ENCODE measurements at regions not wholly inside any gene's neighbourhood (a gene's known extent, or its start where the extent isn't known, plus 50 kb on each side); places are given as distances from the start of the nearest gene placed in this dataset.

DNA sequence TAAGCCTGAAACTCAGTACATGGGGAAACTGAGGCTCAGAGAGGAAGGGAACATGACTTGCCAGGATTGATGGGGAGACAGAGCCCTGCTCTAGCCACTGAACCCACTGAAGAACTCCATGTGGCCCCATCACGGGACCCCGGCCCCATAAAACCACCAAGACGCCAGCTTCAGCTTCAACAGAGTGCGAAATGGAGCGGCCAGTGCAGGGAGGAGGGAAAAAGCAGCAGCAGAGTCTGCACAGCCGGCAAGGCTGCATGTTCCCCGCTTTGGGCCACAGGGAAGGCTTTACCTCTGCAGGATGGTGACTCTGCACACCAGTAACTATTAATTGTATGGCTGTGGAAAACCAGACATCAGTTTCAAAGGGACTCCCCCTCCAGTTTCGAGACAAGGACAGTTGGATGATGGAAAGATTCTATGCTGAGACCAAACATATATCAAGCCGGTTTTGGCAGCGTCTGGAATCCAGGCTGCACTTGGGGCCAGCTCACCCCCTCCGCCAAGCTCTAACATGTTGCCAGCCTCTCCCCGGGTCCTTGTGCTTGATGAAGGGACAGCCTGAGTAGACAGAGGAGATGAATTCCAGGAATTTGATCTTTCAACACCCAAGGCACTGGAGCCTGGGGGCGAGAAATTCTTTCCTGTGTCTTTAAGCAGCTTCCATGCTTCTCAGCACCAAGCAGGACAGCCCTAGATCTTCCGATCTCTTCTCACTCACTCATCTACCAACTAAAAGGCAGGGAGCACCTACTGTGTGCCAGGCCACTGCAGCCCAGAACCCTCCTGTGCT lies 55.7 kb upstream of the BCL11B start:
- TF ChIP-seq, protein P1, sequence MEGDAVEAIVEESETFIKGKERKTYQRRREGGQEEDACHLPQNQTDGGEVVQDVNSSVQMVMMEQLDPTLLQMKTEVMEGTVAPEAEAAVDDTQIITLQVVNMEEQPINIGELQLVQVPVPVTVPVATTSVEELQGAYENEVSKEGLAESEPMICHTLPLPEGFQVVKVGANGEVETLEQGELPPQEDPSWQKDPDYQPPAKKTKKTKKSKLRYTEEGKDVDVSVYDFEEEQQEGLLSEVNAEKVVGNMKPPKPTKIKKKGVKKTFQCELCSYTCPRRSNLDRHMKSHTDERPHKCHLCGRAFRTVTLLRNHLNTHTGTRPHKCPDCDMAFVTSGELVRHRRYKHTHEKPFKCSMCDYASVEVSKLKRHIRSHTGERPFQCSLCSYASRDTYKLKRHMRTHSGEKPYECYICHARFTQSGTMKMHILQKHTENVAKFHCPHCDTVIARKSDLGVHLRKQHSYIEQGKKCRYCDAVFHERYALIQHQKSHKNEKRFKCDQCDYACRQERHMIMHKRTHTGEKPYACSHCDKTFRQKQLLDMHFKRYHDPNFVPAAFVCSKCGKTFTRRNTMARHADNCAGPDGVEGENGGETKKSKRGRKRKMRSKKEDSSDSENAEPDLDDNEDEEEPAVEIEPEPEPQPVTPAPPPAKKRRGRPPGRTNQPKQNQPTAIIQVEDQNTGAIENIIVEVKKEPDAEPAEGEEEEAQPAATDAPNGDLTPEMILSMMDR (IDR thresholded peaks at IDR 0.05) = no peak
- TF ChIP-seq POLR2A (IDR thresholded peaks at IDR 0.05) (no peak), EP300 (IDR thresholded peaks at IDR 0.05) (no peak)

All from suprapubic skin (tissue), 3 donors.